ENCODE measurements at regions not wholly inside any gene's neighbourhood (a gene's known extent, or its start where the extent isn't known, plus 50 kb on each side); places are given as distances from the start of the nearest gene placed in this dataset.
A peak's percentile ranks its signal among the peaks of the same experiment; 100 is the strongest.

- no peak for DNase-seq
These were observed 151.5 kb upstream of the NR3C1 start for GRCh38 chr5:143554918-143555477.

GRCh38 chr5:143554187-143554717 is 150.8 kb upstream of the NR3C1 start:
- no peak for DNase-seq

GRCh38 chr5:143552680-143553079 is 149.2 kb upstream of the NR3C1 start:
- DNase-seq = no peak

GRCh38 chr5:143551820-143552251 is 148.3 kb upstream of the NR3C1 start:
- no peak for DNase-seq

GRCh38 chr5:143550986-143551630 is 147.6 kb upstream of the NR3C1 start:
- DNase-seq = no peak

GRCh38 chr5:143547342-143547741 is 143.9 kb upstream of the NR3C1 start:
- no peak for DNase-seq

- DNase-seq = no peak
These were observed 142.9 kb upstream of the NR3C1 start for GRCh38 chr5:143546394-143546793.

GRCh38 chr5:143544606-143545005 is 141.1 kb upstream of the NR3C1 start:
- DNase-seq = no peak

GRCh38 chr5:143543358-143544255 is 140.1 kb upstream of the NR3C1 start:
- DNase-seq = no peak

GRCh38 chr5:143542798-143543144 is 139.3 kb upstream of the NR3C1 start:
- no peak for DNase-seq

- DNase-seq = no peak
These were observed 138.7 kb upstream of the NR3C1 start for GRCh38 chr5:143541943-143542797.

GRCh38 chr5:143539742-143540141 is 136.3 kb upstream of the NR3C1 start:
- no peak for DNase-seq

- DNase-seq = no peak
These were observed 133.6 kb upstream of the NR3C1 start for GRCh38 chr5:143537056-143537455.

- DNase-seq = no peak
These were observed 132.9 kb upstream of the NR3C1 start for GRCh38 chr5:143536364-143536763.

- DNase-seq = no peak
These were observed 131.3 kb upstream of the NR3C1 start for GRCh38 chr5:143534761-143535154.

GRCh38 chr5:143533978-143534760 is 130.7 kb upstream of the NR3C1 start:
- no peak for DNase-seq

GRCh38 chr5:143533475-143533874 is 130.0 kb upstream of the NR3C1 start:
- DNase-seq = no peak

- no peak for DNase-seq
These were observed 124.3 kb upstream of the NR3C1 start for GRCh38 chr5:143527808-143528207.

- DNase-seq = peak; percentile 27 to 70
These were observed 121.7 kb upstream of the NR3C1 start for GRCh38 chr5:143525176-143525575.

- DNase-seq = peak in 1 of 2 experiments; percentile 29
These were observed 121.0 kb upstream of the NR3C1 start for GRCh38 chr5:143524338-143524945.

GRCh38 chr5:143521846-143522400 is 118.4 kb upstream of the NR3C1 start:
- DNase-seq = peak in 1 of 2 experiments; percentile 60
